ENCODE measurements at regions not wholly inside any gene's neighbourhood (a gene's known extent, or its start where the extent isn't known, plus 50 kb on each side); places are given as distances from the start of the nearest gene placed in this dataset.
A peak's percentile ranks its signal among the peaks of the same experiment; 100 is the strongest.

DNA sequence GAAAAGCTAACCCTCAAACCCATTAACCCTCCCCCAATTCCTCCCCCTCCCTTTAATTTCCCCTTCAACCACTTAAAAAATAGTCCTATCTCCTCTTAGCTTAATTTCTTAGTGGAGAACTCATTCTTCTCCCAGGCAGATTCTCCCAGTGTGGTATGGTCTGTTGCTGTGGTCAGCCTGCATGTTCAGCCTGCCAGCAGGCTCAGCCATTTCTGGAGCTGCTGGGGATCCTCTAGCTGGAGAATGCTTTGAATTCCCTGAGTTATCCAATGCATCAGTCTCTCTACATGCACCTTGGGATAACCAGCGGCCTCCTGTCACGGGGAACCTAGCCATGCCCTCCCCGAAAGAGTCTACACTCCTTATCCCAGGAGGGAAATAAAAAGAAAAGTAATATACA is 375.4 kb upstream of the RSPO3 start:
- DNase-seq (ENCODE audit: low spot score) = no peak

DNA sequence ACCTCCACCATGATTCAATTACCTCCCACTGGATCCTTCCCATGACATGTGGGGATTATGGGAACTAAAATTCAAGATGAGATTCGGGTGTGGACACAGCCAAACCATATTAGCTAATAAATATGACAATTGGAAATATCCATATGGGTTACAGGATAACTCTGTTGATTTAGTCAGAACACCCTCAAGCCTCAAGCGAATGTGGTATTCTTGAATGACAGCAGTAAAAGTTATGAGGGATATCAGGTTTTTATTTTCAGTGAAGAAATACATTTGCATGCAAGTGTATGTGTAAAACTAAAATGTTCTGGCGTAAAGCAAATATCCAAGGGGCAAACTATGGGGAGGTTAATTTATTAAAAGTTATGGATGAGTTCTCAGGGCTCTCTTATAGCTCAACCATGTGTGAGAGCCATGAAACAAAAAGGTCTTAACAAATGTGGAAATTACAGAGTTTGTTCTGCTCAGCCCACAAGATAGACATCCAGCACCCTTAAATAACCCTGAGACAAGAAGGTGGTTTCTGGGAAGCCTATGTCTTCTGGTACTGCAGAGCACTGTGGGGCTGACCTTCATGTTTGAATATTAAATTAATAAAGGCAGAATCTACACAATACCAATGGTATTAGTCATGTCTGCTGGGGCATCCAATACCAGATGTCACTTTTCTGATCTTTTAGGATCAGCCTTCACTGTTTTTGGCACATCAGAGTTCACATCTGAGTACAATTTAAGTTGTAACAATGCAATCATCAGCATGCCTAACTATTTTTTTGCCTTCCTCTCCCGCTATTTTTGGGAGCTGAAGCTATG is 370.5 kb upstream of the RSPO3 start:
- no peak for DNase-seq (ENCODE audit: low spot score)

DNA sequence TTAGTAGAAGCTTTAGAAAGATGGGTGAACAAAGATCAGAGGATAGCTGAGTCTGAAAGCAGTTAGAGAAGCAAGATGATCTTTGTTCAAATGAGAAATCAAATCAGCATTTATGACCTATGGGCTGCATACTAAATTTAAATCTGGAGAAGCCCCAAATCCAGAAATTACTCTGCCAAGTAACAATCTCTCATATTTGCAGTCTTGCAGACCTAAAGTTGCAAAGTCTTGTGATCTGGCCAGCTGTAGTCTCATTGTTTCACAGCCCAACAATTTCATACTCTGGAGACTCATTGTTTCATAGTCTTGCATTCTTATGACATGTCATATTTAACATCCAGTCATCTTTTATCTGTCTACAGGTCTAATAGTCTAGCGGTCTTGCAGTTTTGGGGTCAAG is 364.9 kb upstream of the RSPO3 start:
- no peak for DNase-seq (ENCODE audit: low spot score)

DNA sequence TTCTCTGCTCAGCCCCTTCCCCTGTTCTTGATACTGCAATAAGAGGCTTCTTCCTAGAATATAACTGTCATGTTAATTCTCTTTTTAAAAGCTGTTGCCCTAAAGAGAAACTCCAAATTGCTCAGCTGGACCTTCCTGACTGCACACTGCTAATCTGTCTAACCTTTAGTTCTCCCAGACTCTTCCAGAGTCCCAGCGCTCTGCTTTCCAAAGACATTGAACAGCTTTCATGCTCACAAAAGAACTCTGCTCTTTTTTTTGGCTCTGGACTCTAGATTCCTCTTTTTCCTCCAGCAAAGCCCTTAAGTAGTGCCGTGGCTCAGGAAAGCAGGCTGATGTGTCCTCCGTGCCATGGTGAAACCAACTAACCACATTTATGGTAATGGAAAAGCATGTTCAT is 356.6 kb upstream of the RSPO3 start:
- DNase-seq (ENCODE audit: low spot score) = no peak

DNA sequence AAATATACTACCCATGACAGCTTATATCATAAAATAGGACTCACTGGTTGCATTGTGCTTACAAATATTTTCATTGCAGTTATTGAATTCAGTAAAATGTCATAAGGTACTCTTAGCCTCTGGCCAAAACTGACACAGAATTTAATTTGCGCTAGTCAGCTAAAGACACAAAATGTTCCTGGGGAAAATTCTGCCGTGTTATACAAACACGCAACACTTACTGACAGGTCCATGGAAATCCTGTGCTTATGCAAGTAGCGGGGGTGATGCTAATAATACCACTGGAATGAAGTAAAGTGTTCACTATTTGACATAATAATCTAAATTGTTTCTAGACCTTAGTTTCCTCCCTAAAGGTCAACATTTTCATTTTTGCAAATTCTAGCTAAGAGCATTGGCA is 354.4 kb upstream of the RSPO3 start:
- DNase-seq (ENCODE audit: low spot score) = no peak

DNA sequence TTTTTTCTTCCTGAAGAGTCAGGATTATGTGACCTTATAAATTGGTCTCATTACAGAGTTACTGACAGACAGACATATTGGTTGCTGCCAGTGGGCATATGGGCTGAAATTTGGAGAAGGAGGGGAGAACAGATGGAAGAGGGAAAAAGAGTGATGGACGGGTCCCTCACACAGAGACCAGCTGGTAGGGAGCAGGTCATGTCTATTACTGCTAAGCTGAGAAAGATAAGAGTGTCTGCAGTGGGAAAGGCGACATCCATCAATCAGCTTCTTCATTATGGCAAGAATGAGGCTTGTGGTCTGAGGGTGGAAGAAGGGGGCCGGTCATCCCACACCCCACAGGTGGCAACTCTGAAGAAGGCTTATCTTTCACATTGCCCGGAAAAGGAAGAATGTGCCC is 353.8 kb upstream of the RSPO3 start:
- no peak for DNase-seq (ENCODE audit: low spot score)

DNA sequence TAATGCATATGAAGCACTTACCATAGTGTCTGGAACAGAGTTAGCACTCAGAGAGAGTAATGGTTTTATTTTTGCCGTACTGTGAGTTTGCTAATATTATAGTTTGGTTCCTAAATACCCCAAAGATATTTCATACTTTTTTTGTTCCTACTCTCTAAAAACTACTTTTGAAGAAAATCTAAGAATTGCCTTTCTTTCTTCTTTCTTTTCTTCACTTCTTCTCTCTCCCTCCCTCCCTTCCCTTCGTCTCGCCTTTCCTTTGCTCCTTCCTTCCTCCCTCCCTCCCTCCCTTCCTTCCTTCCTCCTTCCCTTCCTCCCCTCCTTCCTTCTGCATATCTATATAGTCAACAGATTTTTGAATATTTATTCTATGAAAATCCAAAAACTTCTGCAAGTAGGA is 351.7 kb upstream of the RSPO3 start:
- DNase-seq (ENCODE audit: low spot score) = no peak

DNA sequence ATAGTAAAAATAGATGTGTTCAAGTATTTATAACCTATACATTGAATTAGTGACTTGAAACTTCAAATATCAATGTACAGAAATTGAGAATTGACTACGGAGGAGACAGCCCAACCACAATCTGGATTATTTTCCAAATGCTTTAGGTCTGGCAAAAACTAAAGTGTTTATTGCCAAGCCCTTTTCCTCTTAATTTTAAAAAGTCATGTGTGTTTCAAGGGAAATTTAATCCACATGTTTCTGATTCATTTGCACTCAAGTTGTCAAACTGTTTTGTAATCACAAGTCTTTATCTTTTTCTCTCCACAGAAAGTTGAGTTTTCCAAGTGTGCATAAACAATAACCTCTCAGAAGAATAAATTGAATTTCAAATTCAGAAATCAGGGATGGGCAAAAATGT is 350.8 kb upstream of the RSPO3 start:
- no peak for DNase-seq (ENCODE audit: low spot score)

DNA sequence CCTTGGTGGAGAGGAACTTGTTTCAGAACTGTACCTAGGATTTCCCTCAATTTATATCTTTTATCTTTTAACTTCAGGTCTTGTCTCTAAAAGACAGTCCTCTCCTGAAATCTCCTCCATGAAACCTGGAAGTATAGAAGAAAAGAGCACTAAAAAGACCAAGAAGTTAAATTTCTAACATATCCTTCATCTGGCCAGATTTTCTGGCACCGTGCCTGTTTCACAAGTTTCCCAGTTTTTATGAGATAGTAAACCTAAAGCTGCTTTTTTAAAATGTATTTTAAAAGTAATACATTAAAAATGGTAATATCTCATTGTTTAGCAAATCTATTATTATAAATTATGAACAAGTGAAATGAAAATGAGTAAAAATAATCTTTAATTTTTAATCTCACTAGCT is 348.3 kb upstream of the RSPO3 start:
- DNase-seq (ENCODE audit: low spot score) = no peak

DNA sequence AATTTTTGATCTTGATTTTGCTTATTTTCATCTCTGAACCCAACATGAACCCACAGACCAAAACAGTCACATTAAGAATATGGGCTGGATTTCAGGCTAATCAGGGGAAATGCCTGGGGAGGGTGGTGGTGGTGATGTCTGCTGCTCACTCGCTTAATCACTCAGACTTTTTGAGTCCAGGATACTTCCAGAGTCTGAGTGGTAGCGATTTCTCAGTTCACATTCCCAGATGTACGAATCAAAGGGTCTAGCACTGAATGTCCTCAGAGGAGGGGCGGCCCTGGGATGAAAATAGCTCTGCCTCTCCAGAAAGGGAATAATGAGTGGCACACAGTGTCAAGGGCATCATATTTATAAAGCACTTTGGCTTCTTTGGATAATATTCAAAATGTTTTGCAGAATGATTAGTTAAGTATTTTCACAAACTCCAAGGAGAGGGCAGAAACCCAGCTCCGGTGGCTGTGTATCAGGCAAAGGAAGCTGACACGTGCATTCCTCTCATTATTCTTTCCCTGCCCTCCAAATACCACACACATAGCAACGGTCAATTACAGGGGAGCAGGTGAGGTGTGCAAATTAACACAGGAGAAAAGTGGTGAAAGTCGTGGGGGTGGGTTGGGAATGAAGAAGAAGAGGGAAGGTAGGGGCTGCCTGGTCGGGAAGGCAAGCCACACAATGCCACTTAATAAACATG is 345.2 kb upstream of the RSPO3 start:
- DNase-seq (ENCODE audit: low spot score) = no peak

DNA sequence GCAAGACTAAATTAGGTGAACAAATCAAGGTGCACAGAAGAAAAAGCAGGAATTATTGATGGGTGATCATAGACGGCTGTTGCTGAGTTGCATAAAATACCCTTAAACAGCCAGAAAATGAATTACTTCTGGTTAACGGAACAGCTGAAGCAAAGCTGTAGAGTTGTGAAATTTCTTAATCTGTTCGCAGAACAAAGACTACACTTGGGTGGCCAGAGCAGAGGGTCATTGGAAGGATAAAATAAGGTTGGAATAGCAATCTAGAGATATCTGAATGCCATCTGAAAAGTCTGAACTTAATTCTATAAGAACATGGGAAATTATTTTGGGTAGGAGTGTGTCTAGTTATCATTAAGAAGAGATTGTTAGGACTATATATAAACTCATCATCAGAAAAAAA is 339.1 kb upstream of the RSPO3 start:
- DNase-seq (ENCODE audit: low spot score) = no peak

DNA sequence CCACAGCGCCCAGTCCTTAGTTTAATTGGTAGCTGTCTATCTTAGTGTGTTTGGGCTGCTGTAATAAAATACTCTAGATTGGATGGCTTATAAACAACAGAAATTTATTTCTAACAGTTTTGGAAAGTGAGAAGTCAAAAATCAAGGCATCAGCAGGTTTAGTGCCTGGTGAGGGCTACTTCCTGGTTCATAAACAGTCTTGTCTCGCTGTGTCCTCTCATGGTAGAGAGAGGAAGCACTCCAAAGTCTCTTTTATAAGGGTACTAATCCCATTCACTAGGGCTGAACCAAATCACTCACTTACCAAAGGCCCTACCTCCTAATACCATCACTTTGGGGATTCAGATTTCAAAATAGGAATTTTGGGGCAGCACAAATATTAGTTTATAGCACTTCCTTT is 336.9 kb upstream of the RSPO3 start:
- DNase-seq (ENCODE audit: low spot score) = no peak

DNA sequence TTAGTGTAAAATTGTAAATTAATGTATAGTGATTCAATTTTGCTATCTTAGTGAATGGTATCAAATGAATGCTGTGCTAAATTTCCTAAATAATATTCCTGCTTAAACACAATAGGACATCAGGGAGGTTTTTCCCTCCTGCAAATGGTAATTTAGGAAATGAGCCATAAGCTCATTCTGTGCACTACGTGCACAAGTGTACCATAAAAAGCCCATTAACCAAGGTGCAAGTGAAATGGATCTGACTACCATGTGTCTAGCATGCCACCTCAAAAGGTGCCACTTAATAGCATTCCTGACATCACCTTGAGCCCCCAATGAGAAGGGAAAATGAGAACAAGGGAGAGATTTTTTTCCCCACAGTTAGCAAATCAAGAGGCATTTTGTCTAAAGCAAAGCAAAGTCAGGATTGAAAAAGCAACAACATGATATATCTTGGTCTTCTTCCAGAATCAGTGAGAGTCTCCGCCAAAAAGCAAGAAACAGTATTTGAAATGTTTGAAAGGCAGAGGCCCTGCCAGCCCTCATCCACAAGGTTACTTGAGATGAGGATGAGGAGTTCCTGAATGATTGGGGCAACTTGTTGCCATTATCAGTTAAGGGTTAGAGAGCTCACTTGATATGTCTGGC is 334.2 kb upstream of the RSPO3 start:
- no peak for DNase-seq (ENCODE audit: low spot score)

DNA sequence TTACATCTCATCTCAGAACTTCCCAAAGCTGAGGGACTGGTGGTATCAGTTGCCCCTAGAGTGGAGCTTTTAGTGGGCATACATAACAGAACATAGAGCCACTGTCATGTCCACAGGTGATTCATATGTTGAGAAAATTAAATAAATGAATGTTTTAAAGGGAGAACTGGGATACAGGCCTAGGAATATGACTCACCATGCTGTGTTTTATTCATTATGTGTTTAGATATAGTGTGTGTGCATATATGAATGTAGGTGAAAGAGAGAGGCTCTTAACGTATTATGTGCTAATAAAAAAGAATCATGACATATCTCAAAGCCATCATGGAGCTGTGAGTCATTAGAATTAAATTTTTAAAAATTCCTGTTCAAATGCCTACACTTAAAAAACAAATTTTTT is 332.2 kb upstream of the RSPO3 start:
- DNase-seq (ENCODE audit: low spot score) = no peak

DNA sequence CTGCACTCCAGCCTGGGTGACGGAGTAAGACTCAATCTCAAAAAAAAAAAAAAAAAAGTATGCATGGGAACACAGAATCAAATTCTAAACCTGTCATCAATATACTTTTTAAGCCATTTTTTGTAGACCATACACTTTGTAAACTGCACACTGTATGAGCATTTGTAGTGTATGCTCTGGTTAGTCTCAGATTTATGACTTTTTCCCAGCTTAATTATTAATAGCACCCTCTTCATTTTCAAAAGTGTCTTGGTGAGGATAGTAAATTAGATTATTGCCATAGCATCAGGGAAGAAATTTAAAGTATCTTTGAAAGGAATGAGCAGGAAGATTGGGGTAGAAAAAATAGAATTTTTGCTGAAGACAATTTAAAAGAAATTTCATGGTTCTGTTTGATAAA is 330.8 kb upstream of the RSPO3 start:
- DNase-seq (ENCODE audit: low spot score) = no peak

DNA sequence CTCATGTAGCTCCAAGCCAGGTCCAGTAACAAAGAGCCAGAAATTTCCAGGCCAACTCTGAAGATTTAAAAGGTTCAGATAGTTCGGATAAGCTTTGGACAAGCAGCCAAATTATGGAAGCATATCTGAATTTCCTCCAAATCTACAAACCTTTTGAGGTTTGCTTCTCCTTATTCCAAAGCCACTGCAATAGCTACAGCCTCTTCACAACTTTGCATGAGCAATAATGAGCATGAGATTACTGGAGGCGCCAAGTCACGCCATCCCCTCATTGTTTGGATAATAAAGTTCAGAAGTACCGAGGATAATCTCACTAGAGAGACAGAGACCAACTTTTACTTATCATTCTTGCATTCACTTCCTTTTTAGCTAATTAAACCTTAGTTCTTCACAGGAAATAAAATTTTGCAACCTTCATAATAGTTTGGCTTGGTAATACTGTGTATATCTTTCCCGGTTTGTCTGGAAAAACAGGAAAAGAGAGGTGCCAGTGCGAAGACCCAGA is 329.6 kb upstream of the RSPO3 start:
- DNase-seq (ENCODE audit: low spot score) = no peak

DNA sequence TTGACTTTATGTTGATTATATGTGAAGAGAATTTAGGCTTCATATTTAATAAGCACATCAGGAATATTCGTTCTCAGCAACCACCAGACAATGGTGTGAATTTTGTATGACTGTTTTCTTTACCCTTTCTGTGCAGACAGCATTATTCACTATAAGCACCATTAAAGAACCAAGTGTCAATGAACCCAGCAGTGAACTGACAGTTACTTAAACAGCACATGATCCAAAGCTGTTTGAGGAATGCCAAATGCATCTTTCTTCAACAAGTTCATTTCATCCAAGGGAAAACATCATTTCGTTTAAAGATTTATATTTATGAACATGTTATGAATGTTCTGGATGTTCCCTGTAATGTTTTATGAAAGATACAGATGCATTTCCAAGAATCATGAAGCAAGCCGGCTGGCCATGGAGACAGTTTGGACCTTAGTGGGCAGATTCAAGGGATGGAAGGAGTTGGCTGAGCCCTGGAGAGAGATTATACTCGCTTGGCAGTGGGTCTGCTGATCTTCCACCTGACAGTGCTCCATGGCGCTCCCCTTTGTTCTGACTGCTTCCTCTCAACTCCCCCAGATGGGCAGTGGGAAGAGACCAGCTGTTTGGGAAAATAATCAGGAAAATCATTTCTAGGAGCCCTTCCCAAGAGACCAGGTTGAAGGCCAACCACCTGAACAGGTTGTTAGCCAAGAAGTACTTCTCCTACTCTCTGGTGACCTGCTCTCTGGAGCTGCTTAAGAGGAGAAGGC is 326.0 kb upstream of the RSPO3 start:
- DNase-seq (ENCODE audit: low spot score) = no peak

DNA sequence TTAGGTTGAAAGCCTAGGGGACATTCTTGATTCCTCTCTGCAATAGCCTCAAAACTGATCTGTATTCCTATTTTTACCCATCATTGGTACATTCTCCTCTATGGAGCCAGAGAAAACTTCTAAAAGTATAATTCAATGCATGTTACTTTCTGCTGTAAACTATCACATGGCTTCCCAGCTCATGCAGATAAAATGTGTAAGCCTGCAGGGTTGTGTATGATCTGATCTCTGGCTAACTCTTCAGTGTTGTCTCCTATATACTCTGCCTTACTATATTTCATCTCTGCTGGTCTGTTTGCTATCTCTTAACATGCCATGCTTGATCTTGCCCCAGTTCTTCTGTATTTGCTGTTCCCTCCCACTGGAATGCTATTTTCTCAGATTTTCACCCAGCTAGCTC is 323.3 kb upstream of the RSPO3 start:
- DNase-seq (ENCODE audit: low spot score) = no peak

DNA sequence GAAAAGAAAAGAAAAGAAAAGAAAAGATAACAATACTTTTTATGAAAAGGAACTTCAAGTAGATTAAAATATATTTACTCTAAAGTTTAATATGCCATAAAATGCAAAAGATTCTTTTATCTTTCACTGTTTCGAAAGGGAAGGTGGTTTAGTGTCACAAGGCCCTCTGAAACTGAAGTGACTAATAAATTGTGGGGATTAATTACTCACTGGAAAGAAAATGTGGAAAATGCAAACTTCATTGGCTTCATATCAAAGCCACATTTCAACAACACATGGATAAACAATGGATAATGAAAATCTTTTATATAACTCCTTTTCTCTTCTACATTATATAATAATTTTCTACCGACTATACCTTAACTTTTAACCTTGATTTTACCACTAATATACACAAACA is 320.5 kb upstream of the RSPO3 start:
- DNase-seq (ENCODE audit: low spot score) = no peak

DNA sequence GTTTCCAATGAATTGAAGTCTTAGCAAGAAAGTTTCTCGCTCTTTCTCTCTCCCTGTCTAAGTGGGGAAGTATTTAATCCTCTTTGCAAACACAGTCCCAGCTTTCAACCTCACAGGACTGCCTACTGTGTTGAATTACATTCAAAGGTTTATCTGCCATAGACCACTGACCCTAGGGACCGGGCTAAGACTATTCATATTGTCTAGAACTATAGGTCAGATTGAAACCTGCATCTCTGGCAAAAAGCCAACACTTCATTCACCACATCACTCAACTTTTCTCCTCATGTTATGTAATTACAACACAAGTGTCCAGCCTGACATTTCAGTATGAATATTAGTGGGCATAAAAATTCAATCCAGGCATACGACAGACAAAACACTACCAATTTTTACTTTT is 314.7 kb upstream of the RSPO3 start:
- DNase-seq (ENCODE audit: low spot score) = peak; percentile 9

DNA sequence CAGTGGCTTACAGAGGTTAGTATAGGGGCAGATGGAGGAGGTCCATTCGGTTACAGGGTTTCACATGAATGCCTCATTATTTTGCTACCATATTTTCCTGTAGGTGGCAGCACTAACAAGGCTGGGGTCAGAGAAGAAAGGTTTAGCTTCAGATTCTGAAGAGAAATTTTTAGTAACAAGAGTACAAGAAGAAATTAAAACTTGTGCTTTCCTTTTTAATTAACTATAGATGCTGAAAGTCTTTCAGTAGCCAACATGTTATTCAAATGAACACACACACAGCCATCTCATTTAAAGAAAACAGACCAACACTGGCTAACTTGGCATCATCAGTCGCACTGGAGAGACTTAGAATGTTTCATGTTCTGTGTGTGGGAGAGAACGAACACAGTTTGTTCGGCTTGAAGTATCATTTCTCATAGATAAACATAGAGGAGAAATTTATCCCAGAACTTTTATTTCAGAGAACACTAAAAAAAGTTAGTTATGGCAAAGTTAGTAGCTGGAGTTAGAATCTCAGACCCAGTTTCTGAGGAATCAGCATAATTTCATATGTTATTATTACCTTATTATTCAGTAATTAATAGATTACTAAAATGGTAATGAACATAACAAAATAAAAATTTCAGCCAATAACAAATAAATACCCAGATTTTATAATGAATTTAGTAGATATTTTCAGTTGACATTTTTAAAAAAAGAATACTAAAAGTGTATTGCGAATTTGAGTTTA is 314.0 kb upstream of the RSPO3 start:
- peak; percentile 74 for DNase-seq (ENCODE audit: low spot score)
